KMS-11 (cell line): ENCODE measurements at regions not wholly inside any gene's neighbourhood (a gene's known extent, or its start where the extent isn't known, plus 50 kb on each side); places are given as distances from the start of the nearest gene placed in this dataset.

Source experiments
- H2AFZ ChIP-seq: fragments of 200-600 bp; sonication (generic); 2 replicates; pipeline ENCODE4 v1.6.1; 2016; ENCODE audit warnings: antibody characterized with exemption, mixed run types, low read depth
- H3K27ac ChIP-seq: fragments of 200-600 bp; sonication (generic); 2 replicates; pipeline ENCODE4 v1.6.1; 2016; ENCODE audit warnings: mild to moderate bottlenecking, mixed run types
- H3K27me3 ChIP-seq: fragments of 200-600 bp; sonication (generic); 2 replicates; pipeline ENCODE4 v1.6.1; 2017; ENCODE audit warnings: mild to moderate bottlenecking, low read depth, mixed run types, moderate library complexity; ENCODE audit not compliant: insufficient read depth
- H3K36me3 ChIP-seq: fragments of 200-600 bp; sonication (generic); 2 replicates; pipeline ENCODE4 v1.6.1; 2017; ENCODE audit warnings: mild to moderate bottlenecking, mixed run types; ENCODE audit not compliant: insufficient read depth
- H3K4me1 ChIP-seq: fragments of 200-600 bp; sonication (generic); 2 replicates; pipeline ENCODE4 v1.6.1; 2016; ENCODE audit warnings: mild to moderate bottlenecking, low read depth, mixed run types; ENCODE audit not compliant: poor library complexity, severe bottlenecking
- H3K4me2 ChIP-seq: fragments of 200-600 bp; sonication (generic); 2 replicates; pipeline ENCODE4 v1.7.0; 2016; ENCODE audit warnings: mild to moderate bottlenecking, mixed run types
- H3K4me3 ChIP-seq: fragments of 200-600 bp; sonication (generic); IDR thresholded peaks from 2 replicates; pipeline ENCODE4 v1.6.1; 2017; ENCODE audit warnings: low read depth, low read length, mixed read lengths; ENCODE audit not compliant: insufficient read depth
- H3K79me2 ChIP-seq: fragments of 200-600 bp; sonication (generic); 2 replicates; pipeline ENCODE4 v1.6.1; 2016; ENCODE audit warnings: low read depth, mixed run types; ENCODE audit not compliant: insufficient read depth
- H3K9ac ChIP-seq: fragments of 200-600 bp; sonication (generic); 2 replicates; pipeline ENCODE4 v1.6.1; 2016; ENCODE audit warnings: mild to moderate bottlenecking, mixed run types
- H4K20me1 ChIP-seq: fragments of 200-600 bp; sonication (generic); 2 replicates; pipeline ENCODE4 v1.6.1; 2016; ENCODE audit warnings: mild to moderate bottlenecking, mixed run types; ENCODE audit not compliant: insufficient read depth
- CTCF ChIP-seq: fragments of 200-600 bp; sonication (generic); conservative IDR thresholded peaks from 2 replicates; pipeline ENCODE4 v1.6.1; 2017; ENCODE audit warnings: low read depth, mild to moderate bottlenecking, antibody characterized with exemption, low read length, moderate library complexity, mixed read lengths

GRCh38 chrX:110877326-110877725 lies 81.7 kb upstream of the CHRDL1 start:
- Histone ChIP-seq H3K4me1 (no peaks in the 10 kb centered on the region), H4K20me1 (no peaks in the 10 kb centered on the region), H3K79me2 (no peaks in the 10 kb centered on the region), H3K4me2 (no peak overlapping the region), H3K27ac (no peak overlapping the region), H3K27me3 (no peaks in the 10 kb centered on the region), H3K9ac (no peak overlapping the region), H3K4me3 (no peak overlapping the region), H3K36me3 (no peaks in the 10 kb centered on the region), H2AFZ (no peak overlapping the region)
- no peak for TF ChIP-seq CTCF

DNA sequence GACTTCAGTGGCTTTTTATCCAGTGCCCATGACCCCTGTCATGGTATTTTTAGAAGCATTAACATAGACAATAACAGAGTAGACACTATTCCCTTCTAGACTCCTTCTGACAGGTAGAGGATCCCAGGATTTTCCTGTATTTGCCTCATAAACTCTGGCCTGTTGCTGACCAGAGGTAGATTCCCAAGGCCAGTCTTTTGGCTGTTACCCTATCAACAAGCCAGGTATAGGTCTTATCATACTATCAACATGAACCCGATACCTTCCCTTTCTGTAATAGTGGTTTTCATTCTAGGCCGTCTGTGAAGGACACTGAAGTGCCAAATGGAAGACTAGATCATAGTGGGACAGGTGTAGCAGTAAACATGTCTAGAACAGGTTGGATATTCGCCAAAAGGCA lies 76.2 kb upstream of the CHRDL1 start:
- Histone ChIP-seq H3K4me3 (no peak overlapping the region), H3K27ac (no peak overlapping the region), H2AFZ (no peak overlapping the region), H3K79me2 (no peaks in the 10 kb centered on the region), H3K4me2 (no peak overlapping the region), H3K9ac (no peak overlapping the region), H4K20me1 (no peaks in the 10 kb centered on the region), H3K4me1 (no peaks in the 10 kb centered on the region), H3K27me3 (no peaks in the 10 kb centered on the region), H3K36me3 (no peaks in the 10 kb centered on the region)
- TF ChIP-seq CTCF: no peak

DNA sequence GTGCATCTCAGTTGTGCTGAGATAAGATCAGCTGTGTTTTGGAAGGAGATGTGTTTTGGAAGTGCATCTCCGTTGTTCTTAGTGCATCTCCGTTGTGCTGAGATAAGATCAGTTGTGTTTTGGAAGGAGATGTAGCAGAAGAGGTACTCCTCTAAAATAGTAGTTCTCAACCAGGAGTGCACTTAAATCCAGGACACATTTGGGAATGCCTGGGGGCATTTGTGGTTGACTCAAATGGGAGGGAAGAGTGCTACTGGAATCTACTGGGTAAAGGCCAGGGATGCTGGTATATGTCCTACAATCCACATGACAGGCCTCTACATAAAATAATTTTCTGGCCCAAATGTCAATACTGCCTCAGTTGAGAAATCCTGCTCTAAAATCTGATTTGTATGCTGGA lies 70.8 kb upstream of the CHRDL1 start:
- Histone ChIP-seq H3K36me3 (no peaks in the 10 kb centered on the region), H3K27me3 (no peaks in the 10 kb centered on the region), H4K20me1 (no peaks in the 10 kb centered on the region), H3K27ac (no peak overlapping the region), H3K79me2 (no peaks in the 10 kb centered on the region), H3K4me1 (no peaks in the 10 kb centered on the region), H3K4me2 (no peak overlapping the region), H2AFZ (no peak overlapping the region), H3K4me3 (no peak overlapping the region), H3K9ac (no peak overlapping the region)
- no peak for TF ChIP-seq CTCF

DNA sequence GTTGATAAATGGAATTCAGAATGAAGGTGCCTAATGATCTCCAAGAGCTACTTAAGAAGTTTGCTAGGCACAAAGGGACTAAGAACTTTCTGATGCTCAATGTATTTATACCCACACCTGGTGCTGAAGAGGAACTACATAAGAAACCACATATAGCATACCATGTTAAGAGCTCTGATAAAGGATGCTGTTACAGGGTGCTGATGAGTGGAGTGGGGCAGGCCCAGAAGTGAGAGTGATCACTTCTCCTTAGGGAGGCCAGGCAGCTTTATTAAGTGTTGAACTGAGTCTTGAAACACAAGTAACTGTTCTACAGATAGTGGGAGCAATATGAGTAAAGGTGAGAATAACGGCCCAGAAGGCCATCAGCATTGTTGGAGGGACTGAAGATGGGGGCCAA lies 68.3 kb upstream of the CHRDL1 start:
- H3K27ac ChIP-seq: no peak overlapping the region
- no peaks in the 10 kb centered on the region for H4K20me1 ChIP-seq
- no peaks in the 10 kb centered on the region for H3K36me3 ChIP-seq
- H3K4me2 ChIP-seq: no peak overlapping the region
- H3K27me3 ChIP-seq: no peaks in the 10 kb centered on the region
- H3K4me1 ChIP-seq: no peaks in the 10 kb centered on the region
- H2AFZ ChIP-seq: no peak overlapping the region
- H3K4me3 ChIP-seq: no peak overlapping the region
- no peak for TF ChIP-seq CTCF
- H3K79me2 ChIP-seq: no peaks in the 10 kb centered on the region
- H3K9ac ChIP-seq: no peak overlapping the region

GRCh38 chrX:110858565-110858964 lies 62.9 kb upstream of the CHRDL1 start:
- TF ChIP-seq CTCF: no peak
- Histone ChIP-seq H3K79me2 (no peaks in the 10 kb centered on the region), H4K20me1 (no peaks in the 10 kb centered on the region), H3K4me2 (no peak overlapping the region), H3K36me3 (no peaks in the 10 kb centered on the region), H3K27me3 (no peaks in the 10 kb centered on the region), H3K9ac (no peak overlapping the region), H2AFZ (no peak overlapping the region), H3K27ac (no peak overlapping the region), H3K4me1 (no peaks in the 10 kb centered on the region), H3K4me3 (no peak overlapping the region)
